AG10803 (cell line): ENCODE measurements at regions not wholly inside any gene's neighbourhood (a gene's known extent, or its start where the extent isn't known, plus 50 kb on each side); places are given as distances from the start of the nearest gene placed in this dataset.

Experiments
- DNase-seq: peaks from one replicate; pipeline ENCODE4 v3.0.0; 2010; ENCODE audit warnings: low read depth
- H3K4me3 ChIP-seq: 2 replicates; pipeline ENCODE4 v1.5.1; 2011; ENCODE audit warnings: mild to moderate bottlenecking, low read length, control low read depth
- CTCF ChIP-seq: conservative IDR thresholded peaks from 2 replicates; pipeline ENCODE4 v1.5.1; 2011; ENCODE audit warnings: mild to moderate bottlenecking, low read length, control low read depth, inconsistent platforms

- H3K4me3 ChIP-seq, result no peak overlapping the region
- DNase-seq, result no peak
- no peak for TF ChIP-seq CTCF
Observed at GRCh38 chr6:87972279-87972678, 75.4 kb upstream of the SPACA1 start.

GRCh38 chr6:87971605-87972262 lies 75.9 kb upstream of the SPACA1 start:
- no peak for TF ChIP-seq CTCF
- no peak for DNase-seq
- no peak overlapping the region for H3K4me3 ChIP-seq

- H3K4me3 ChIP-seq, result peak overlapping the region; percentile 10
- DNase-seq, result no peak
- TF ChIP-seq CTCF, result no peak
Observed at GRCh38 chr6:87968435-87969278, 79.0 kb upstream of the SPACA1 start.

- H3K4me3 ChIP-seq, result no peak overlapping the region
- no peak for TF ChIP-seq CTCF
- no peak for DNase-seq
Observed at GRCh38 chr6:87965806-87966205, 81.8 kb upstream of the SPACA1 start.

GRCh38 chr6:87959083-87959482 lies 88.6 kb upstream of the SPACA1 start:
- TF ChIP-seq CTCF, result no peak
- DNase-seq, result no peak
- no peak overlapping the region for H3K4me3 ChIP-seq

GRCh38 chr6:87951751-87952150 lies 95.9 kb upstream of the SPACA1 start:
- H3K4me3 ChIP-seq, result no peak overlapping the region
- no peak for TF ChIP-seq CTCF

GRCh38 chr6:87950614-87951013 lies 97.0 kb upstream of the SPACA1 start:
- TF ChIP-seq CTCF, result no peak
- no peak overlapping the region for H3K4me3 ChIP-seq
- no peak for DNase-seq

More at GRCh38 chr6:87951751-87952150, 95.9 kb upstream of the SPACA1 start:
- DNase-seq, result no peak
